Brain microvascular endothelial cell (primary cell): ENCODE measurements at regions not wholly inside any gene's neighbourhood (a gene's known extent, or its start where the extent isn't known, plus 50 kb on each side); places are given as distances from the start of the nearest gene placed in this dataset.

Source experiments
- DNase-seq: peaks from one replicate; pipeline ENCODE4 v3.0.0-alpha.2; 2020
- H3K27ac ChIP-seq: fragments of 250-450 bp; sonication (Bioruptor Pico); 2 replicates; pipeline ENCODE4 v1.5.1; 2020; ENCODE audit warnings: mild to moderate bottlenecking, moderate library complexity
- H3K27me3 ChIP-seq: fragments of 250-450 bp; sonication (Bioruptor Pico); replicated peaks from 2 replicates; pipeline ENCODE4 v1.5.1; 2020; ENCODE audit warnings: mild to moderate bottlenecking
- H3K36me3 ChIP-seq: fragments of 250-450 bp; sonication (Bioruptor Pico); replicated peaks from 2 replicates; pipeline ENCODE4 v1.5.1; 2020; ENCODE audit warnings: mild to moderate bottlenecking
- H3K4me3 ChIP-seq: 2 replicates; pipeline ENCODE4 v1.5.1; 2011; ENCODE audit warnings: low read depth, mild to moderate bottlenecking, control low read depth, low read length, moderate library complexity
- in situ Hi-C: cut with HindIII; loops from 2 replicates; pipeline ENCODE4 v1.10.0; 2017; ENCODE audit warnings: low sequenced_read_pairs, low pct_ligation_motif_present
- TF ChIP-seq, protein P1 (sequence below): IDR thresholded peaks from 2 replicates; pipeline ENCODE4 v1.5.1; 2011; ENCODE audit warnings: low read depth, mild to moderate bottlenecking, moderate library complexity, low read length, control low read depth, inconsistent platforms; ENCODE audit errors: missing control alignments

DNA sequence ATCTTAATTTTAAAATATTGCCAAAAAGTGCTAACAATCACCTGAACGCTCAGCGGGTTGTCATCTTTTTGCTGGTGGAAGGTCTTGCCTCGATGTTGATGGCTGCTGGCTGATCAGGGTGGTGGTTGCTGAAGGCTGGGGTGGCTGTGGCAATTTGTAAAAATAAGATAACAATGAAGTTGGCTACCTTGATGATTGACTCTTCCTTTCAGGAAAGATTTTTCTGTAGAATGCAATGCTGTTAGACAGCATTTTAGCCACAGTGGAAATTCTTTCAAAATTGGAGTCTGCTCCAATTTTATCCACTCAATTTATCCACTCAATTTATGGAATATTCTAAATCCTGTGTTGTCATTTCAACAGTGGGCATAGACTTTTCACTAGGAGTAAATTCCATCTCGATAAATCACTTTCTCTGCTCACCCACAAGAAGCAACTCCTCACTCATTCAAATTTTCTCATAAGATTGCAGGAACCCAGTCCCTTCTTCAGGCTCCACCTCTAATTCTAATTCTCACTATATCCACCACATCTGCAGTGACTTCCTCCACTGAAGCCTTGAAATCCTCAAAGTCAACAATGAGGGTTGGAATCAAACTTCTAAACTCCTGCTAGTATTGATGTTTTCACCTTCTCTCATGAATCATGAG, 78.8 kb downstream of the LINC01488 start:
- no peak for DNase-seq
- in situ Hi-C loops: no loop called here

DNA sequence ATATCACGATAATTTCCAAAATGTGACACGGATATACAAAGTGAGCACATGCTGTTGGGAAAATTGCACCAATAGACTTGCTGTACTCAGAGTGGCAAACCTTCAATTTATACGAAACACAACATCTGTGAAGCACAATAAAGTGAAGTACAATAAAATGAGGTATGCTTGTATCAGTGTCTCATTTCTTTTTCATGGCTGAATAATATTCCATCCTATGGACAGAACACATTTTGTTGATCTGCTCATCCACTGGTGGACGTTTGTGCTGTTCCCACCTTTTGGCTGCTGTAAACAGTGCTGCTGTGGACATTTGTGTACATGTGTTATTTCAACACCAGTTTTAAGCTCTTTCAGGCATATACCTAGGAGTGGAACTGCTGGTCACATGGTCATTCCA, 78.7 kb upstream of the CCND1 start:
- no peak overlapping the region for H3K27ac ChIP-seq
- in situ Hi-C loops: no loop called here
- TF ChIP-seq, protein P1, sequence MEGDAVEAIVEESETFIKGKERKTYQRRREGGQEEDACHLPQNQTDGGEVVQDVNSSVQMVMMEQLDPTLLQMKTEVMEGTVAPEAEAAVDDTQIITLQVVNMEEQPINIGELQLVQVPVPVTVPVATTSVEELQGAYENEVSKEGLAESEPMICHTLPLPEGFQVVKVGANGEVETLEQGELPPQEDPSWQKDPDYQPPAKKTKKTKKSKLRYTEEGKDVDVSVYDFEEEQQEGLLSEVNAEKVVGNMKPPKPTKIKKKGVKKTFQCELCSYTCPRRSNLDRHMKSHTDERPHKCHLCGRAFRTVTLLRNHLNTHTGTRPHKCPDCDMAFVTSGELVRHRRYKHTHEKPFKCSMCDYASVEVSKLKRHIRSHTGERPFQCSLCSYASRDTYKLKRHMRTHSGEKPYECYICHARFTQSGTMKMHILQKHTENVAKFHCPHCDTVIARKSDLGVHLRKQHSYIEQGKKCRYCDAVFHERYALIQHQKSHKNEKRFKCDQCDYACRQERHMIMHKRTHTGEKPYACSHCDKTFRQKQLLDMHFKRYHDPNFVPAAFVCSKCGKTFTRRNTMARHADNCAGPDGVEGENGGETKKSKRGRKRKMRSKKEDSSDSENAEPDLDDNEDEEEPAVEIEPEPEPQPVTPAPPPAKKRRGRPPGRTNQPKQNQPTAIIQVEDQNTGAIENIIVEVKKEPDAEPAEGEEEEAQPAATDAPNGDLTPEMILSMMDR: no peak
- no peaks in the 10 kb centered on the region for H3K27me3 ChIP-seq
- no peak for DNase-seq
- no peak overlapping the region for H3K4me3 ChIP-seq
- H3K36me3 ChIP-seq: no peaks in the 10 kb centered on the region

More for the DNA sequence above, 78.8 kb downstream of the LINC01488 start:
- no peak overlapping the region for H3K27ac ChIP-seq
- no peaks in the 10 kb centered on the region for H3K27me3 ChIP-seq
- no peaks in the 10 kb centered on the region for H3K36me3 ChIP-seq
- TF ChIP-seq, protein P1: no peak
- no peak overlapping the region for H3K4me3 ChIP-seq

DNA sequence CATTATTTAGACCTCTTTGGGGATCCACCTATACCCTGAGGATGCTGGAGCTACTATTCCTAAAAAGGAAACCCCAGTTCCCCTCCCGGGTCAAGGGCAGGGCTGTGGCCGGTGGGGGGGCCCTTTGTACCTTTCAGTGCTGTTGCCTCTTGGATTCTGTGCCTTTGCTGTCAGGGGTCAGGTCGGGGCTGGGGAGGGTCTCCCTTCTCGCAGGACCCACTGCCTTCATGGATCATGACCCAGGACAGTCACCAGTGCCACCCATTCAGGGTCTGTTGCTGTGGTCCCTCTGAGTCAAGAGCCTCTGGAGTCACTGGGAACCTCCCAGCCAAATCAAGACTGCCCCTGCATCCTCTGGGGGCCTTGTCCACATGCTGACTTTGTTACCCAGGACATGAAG, 78.1 kb upstream of the CCND1 start:
- in situ Hi-C loops: no loop called here
- TF ChIP-seq, protein P1: no peak
- H3K27me3 ChIP-seq: no peaks in the 10 kb centered on the region
- no peak for DNase-seq
- H3K27ac ChIP-seq: no peak overlapping the region
- no peak overlapping the region for H3K4me3 ChIP-seq
- no peaks in the 10 kb centered on the region for H3K36me3 ChIP-seq

DNA sequence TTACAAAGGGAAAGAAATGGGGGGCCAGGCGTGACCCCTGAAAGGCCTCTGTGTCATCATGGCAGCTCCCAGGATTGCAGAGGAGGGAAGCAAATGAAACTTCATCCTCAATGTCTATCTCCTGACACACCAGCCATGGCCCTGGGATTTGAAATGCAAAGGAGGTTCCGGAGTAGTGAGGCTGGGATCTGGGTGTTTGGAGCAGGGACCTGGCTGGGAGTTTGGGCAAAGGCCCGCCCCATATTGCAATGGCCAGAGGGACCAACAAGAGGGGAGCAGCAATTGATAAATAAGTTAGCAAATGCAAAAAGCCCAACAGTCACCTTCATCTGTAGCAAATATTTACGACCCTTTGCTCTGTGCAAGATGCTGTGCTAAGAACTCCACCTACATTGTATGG, 77.7 kb upstream of the CCND1 start:
- H3K27ac ChIP-seq: no peak overlapping the region
- in situ Hi-C loops: no loop called here
- H3K36me3 ChIP-seq: no peaks in the 10 kb centered on the region
- DNase-seq: no peak
- TF ChIP-seq, protein P1: no peak
- H3K27me3 ChIP-seq: no peaks in the 10 kb centered on the region
- no peak overlapping the region for H3K4me3 ChIP-seq

DNA sequence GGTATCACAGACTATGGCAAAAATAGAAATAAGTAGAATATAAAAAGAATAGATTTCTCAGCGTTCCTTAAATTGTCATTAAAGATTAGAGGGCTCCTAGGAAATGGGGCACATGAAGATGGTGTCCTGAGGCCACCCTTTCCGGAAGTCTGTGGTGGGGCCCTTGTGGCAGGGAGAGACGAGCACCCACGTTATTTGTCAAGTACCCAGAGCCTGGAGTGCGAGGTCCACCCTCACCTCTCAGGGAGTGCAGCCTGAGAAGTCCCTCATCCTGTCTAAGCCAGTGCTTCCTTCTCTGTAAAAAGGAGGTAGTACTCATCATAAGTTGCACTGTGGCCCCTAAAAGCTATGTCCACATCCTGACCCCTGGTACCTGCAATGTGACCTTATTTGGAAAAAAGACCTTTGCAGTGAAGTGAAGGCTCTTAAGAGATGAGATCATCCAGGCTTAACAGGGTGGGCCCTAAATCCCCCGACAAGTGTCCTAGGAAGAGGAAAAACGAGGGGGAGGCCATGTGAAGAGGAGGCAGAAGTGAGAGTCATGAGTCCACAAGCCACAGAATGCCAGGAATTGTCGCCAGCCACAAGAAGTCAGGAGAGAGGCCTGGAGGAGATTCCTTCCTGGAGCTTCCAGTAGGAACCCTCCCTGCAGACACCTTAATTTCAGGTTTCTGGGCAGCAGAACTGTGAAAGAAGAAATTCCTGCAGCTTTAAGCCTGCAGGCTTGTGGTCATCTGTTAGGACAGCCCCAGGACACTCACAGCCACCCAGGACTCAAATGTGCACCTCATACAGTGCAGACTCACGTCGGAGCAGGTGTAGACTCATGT, 76.8 kb upstream of the CCND1 start:
- no peak overlapping the region for H3K27ac ChIP-seq
- in situ Hi-C loops: no loop called here
- no peak for DNase-seq
- no peaks in the 10 kb centered on the region for H3K27me3 ChIP-seq
- no peak overlapping the region for H3K4me3 ChIP-seq
- no peaks in the 10 kb centered on the region for H3K36me3 ChIP-seq
- TF ChIP-seq, protein P1: no peak
